ENCODE measurements at regions not wholly inside any gene's neighbourhood (a gene's known extent, or its start where the extent isn't known, plus 50 kb on each side); places are given as distances from the start of the nearest gene placed in this dataset.

GRCh38 chr1:200304171-200304570, 105.7 kb downstream of the ZNF281 start:
- Histone ChIP-seq H2AFZ (ENCODE audit: low read length) (no peak overlapping the region), H3K23ac (ENCODE audit: insufficient read length) (no peak overlapping the region), H4K8ac (ENCODE audit: extremely low read depth, insufficient read depth, low read length) (no peak overlapping the region), H3K14ac (ENCODE audit: insufficient read length) (no peak overlapping the region), H3K56ac (replicated peaks; ENCODE audit: insufficient read length, low read depth, low read length) (no peak overlapping the region), H3K4me1 (replicated peaks in 1 of 4; ENCODE audit: control insufficient read depth in 3 of 4, insufficient read depth in 4 of 4, low read length in 3 of 4) (peaks cover 0 to 6% (median 2%) of the 10 kb centered on the region in 4 experiments; a peak in 4 of 7 replicates), H3K9me3 (ENCODE audit: insufficient read depth in 2 of 2, low read depth in 1 of 2, low read length in 1 of 2) (no peaks in the 10 kb centered on the region), H3K36me3 (ENCODE audit: control insufficient read depth in 2 of 4, insufficient read depth in 4 of 4, low read length in 3 of 4) (no peaks in the 10 kb centered on the region), H3K27ac (ENCODE audit: low read depth, low read length) (no peak overlapping the region), H2AK5ac (ENCODE audit: low read depth, low read length) (no peak overlapping the region), H4K5ac (ENCODE audit: insufficient read length, low read depth, low read length) (no peak overlapping the region), H2BK5ac (ENCODE audit: low read depth, low read length) (no peak overlapping the region), H3K79me2 (ENCODE audit: control insufficient read depth in 1 of 2, insufficient read depth in 2 of 2, low read length in 2 of 2) (no peaks in the 10 kb centered on the region), H2BK20ac (ENCODE audit: low read length) (no peak overlapping the region), H3K23me2 (ENCODE audit: low read depth, low read length) (peaks cover 10% of the 10 kb centered on the region), H3K4me3 (ENCODE audit: extremely low read depth in 1 of 4, insufficient read depth in 2 of 4, low read depth in 3 of 4, low read length in 4 of 4) (no peak overlapping the region), H4K20me1 (replicated peaks in 1 of 2; ENCODE audit: control insufficient read depth in 1 of 2, insufficient read depth in 2 of 2, low read length in 2 of 2) (no peaks in the 10 kb centered on the region), H2BK120ac (replicated peaks; ENCODE audit: low read depth, low read length) (no peak overlapping the region), H3K27me3 (replicated peaks in 1 of 4; ENCODE audit: control insufficient read depth in 3 of 4, extremely low read depth in 1 of 4, insufficient read depth in 3 of 4, low read length in 3 of 4) (peaks cover 0 to 15% (median 12%) of the 10 kb centered on the region in 4 experiments; a peak in 5 of 7 replicates), H3K79me1 (ENCODE audit: low read depth, low read length) (no peaks in the 10 kb centered on the region), H3K9ac (replicated peaks in 1 of 4; ENCODE audit: extremely low read depth in 1 of 4, low read depth in 3 of 4, low read length in 3 of 4) (no peak overlapping the region), H3K4ac (replicated peaks; ENCODE audit: insufficient read length, low read depth, low read length) (no peak overlapping the region), H3K18ac (ENCODE audit: extremely low read depth, low read length) (no peak overlapping the region), H2BK12ac (ENCODE audit: low read depth, low read length) (no peak overlapping the region), H2BK15ac (ENCODE audit: low read length) (no peak overlapping the region), H4K91ac (replicated peaks; ENCODE audit: insufficient read length, low read length) (no peak overlapping the region), H3K4me2 (ENCODE audit: insufficient read depth in 1 of 2, low read depth in 2 of 2, low read length in 2 of 2) (no peak overlapping the region)
- WGBS, 2 experiments (ENCODE audit: extremely low coverage in 1 of 2, insufficient coverage in 1 of 2, insufficient read length in 1 of 2, insufficient replicate concordance in 2 of 2, low coverage in 1 of 2, low lambda C conversion rate in 2 of 2, missing lambda C conversion rate in 1 of 2) = 94% methylated on average over 1 of the region's 1 CpG; no CpG with 5 or more reads in 1 of the 2 experiments
- POLR2A ChIA-PET (ENCODE audit: partially characterized antibody) = interaction anchor here (1.3 kb wide), 1 partner anchor 15 kb away, joined by 3 read pairs; no protein-coding TSS in a partner anchor
- FAIRE-seq = no peak
- no peak for DNase-seq (ENCODE audit: low read depth in 1 of 2, low spot score in 2 of 2)
- CTCF ChIA-PET (ENCODE audit: partially characterized antibody) = interaction anchor here (0.6 to 10.0 kb wide), 14 partner anchors 10 to 222 kb away, joined by 3 to 74 read pairs (median 4); no protein-coding TSS in a partner anchor
- TF ChIP-seq RNF2 (IDR thresholded peaks at IDR 0.05; ENCODE audit: borderline replicate concordance, low read depth, low read length, missing control alignments, poor library complexity, severe bottlenecking) = no peak
- TF ChIP-seq TCF12 (IDR thresholded peaks at IDR 0.05; ENCODE audit: low read depth, low read length) = no peak
- no peak for TF ChIP-seq CEBPB (IDR thresholded peaks at IDR 0.05; ENCODE audit: low read depth, low read length)
- TF ChIP-seq POLR2A (IDR thresholded peaks at IDR 0.05; ENCODE audit: control extremely low read depth in 1 of 2, low read depth in 2 of 2, low read length in 2 of 2) = no peak
- no peak for TF ChIP-seq CTCF (IDR thresholded peaks at IDR 0.05; ENCODE audit: control extremely low read depth in 1 of 3, insufficient read depth in 1 of 3, low read depth in 1 of 3, low read length in 3 of 3)
- TF ChIP-seq RBBP5 (IDR thresholded peaks at IDR 0.05; ENCODE audit: borderline replicate concordance, low read depth, low read length) = no peak
- TF ChIP-seq EP300 (IDR thresholded peaks at IDR 0.05; ENCODE audit: borderline replicate concordance in 1 of 2, low read depth in 2 of 2, low read length in 2 of 2) = no peak
- TF ChIP-seq SP1 (IDR thresholded peaks at IDR 0.05; ENCODE audit: low read depth, low read length) = no peak
- TF ChIP-seq SP4 (IDR thresholded peaks at IDR 0.05; ENCODE audit: low read length) = no peak
- no peak for TF ChIP-seq RFX5 (IDR thresholded peaks at IDR 0.05; ENCODE audit: borderline replicate concordance, low read depth, low read length)
- no peak for TF ChIP-seq TAF7 (optimal IDR thresholded peaks at IDR 0.05; ENCODE audit: borderline replicate concordance, low read depth, low read length)
- no peak for TF ChIP-seq HDAC6 (IDR thresholded peaks at IDR 0.05; ENCODE audit: low read depth, low read length)

All from H1 (cell line).